Ishikawa (cell line): ENCODE measurements at regions not wholly inside any gene's neighbourhood (a gene's known extent, or its start where the extent isn't known, plus 50 kb on each side); places are given as distances from the start of the nearest gene placed in this dataset.

Experiments used
- CEBPB ChIP-seq: IDR thresholded peaks from 2 replicates; pipeline ENCODE4 v1.6.1; 2012
- CREB1 ChIP-seq: IDR thresholded peaks from 2 replicates; pipeline ENCODE4 v1.6.1; 2012; ENCODE audit warnings: low read depth
- EGR1 ChIP-seq: IDR thresholded peaks from 2 replicates; pipeline ENCODE4 v1.6.1; 2012
- EP300 ChIP-seq: IDR thresholded peaks from 2 replicates; pipeline ENCODE4 v1.6.1; 2012; ENCODE audit warnings: borderline replicate concordance
- FOXM1 ChIP-seq: IDR thresholded peaks from 2 replicates; pipeline ENCODE4 v1.6.1; 2012; ENCODE audit warnings: low read depth, borderline replicate concordance
- NFIC ChIP-seq: IDR thresholded peaks from 2 replicates; pipeline ENCODE4 v1.6.1; 2012
- RAD21 ChIP-seq: IDR thresholded peaks from 2 replicates; pipeline ENCODE4 v1.6.1; 2012; ENCODE audit warnings: low read depth
- TAF1 ChIP-seq: IDR thresholded peaks from 2 replicates; pipeline ENCODE4 v1.6.1; 2012; ENCODE audit warnings: low read depth, mild to moderate bottlenecking
- TCF12 ChIP-seq: IDR thresholded peaks from 2 replicates; pipeline ENCODE4 v1.6.1; 2012; ENCODE audit warnings: low read depth
- TEAD4 ChIP-seq: IDR thresholded peaks from 2 replicates; pipeline ENCODE4 v1.6.1; 2012
- YY1 ChIP-seq: IDR thresholded peaks from 2 replicates; pipeline ENCODE4 v1.6.1; 2012; ENCODE audit warnings: low read depth
- ZBTB7A ChIP-seq: IDR thresholded peaks from 2 replicates; pipeline ENCODE4 v1.6.1; 2012; ENCODE audit warnings: low read depth
- TF ChIP-seq, protein P1 (sequence below): IDR thresholded peaks from 2 replicates; pipeline ENCODE4 v1.6.1; 2012
- TF ChIP-seq, protein P2 (sequence below): IDR thresholded peaks from 2 replicates; pipeline ENCODE4 v1.6.1; 2012; ENCODE audit warnings: low read depth, mild to moderate bottlenecking
- TF ChIP-seq, protein P3 (sequence below): IDR thresholded peaks from 2 replicates; pipeline ENCODE4 v1.6.1; 2012

DNA sequence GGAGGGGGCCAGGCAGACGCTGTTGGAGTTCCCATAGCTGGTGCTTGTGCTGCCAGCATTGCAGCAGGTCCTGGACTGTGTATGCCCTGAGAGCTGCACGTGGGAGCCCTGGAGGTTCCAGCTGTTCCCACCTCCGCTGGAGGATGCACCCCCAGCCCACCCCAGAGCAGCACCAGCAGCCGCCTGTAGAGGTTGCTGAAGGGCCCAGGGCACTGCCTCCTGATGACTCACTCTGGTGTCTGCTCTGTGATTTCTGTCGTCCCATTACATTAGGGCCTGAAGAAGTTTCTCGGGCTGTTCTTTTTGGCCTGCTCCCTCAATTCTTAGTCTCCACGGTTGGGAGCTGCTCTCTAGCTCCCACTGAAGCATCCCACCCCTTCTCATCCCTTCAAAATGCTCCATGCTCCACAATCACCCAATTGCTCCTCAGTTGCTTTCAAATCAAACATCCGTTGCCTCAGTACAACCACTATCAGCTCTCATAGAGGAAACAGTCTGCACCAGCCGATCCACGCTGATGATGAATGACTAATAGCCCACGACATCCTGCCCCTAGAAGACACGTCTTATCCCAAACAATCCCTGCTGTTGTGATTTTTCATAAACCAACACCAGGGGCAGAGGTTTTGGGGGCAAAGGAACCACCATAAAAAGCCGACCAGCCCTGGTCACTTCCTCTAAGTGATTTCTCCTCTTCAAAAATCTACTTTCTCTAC is 65.2 kb upstream of the RNF152 start:
- TF ChIP-seq, protein P1, sequence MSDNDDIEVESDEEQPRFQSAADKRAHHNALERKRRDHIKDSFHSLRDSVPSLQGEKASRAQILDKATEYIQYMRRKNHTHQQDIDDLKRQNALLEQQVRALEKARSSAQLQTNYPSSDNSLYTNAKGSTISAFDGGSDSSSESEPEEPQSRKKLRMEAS: no peak
- TF ChIP-seq EGR1 (no peak), RAD21 (no peak), TAF1 (no peak)
- TF ChIP-seq, protein P2, sequence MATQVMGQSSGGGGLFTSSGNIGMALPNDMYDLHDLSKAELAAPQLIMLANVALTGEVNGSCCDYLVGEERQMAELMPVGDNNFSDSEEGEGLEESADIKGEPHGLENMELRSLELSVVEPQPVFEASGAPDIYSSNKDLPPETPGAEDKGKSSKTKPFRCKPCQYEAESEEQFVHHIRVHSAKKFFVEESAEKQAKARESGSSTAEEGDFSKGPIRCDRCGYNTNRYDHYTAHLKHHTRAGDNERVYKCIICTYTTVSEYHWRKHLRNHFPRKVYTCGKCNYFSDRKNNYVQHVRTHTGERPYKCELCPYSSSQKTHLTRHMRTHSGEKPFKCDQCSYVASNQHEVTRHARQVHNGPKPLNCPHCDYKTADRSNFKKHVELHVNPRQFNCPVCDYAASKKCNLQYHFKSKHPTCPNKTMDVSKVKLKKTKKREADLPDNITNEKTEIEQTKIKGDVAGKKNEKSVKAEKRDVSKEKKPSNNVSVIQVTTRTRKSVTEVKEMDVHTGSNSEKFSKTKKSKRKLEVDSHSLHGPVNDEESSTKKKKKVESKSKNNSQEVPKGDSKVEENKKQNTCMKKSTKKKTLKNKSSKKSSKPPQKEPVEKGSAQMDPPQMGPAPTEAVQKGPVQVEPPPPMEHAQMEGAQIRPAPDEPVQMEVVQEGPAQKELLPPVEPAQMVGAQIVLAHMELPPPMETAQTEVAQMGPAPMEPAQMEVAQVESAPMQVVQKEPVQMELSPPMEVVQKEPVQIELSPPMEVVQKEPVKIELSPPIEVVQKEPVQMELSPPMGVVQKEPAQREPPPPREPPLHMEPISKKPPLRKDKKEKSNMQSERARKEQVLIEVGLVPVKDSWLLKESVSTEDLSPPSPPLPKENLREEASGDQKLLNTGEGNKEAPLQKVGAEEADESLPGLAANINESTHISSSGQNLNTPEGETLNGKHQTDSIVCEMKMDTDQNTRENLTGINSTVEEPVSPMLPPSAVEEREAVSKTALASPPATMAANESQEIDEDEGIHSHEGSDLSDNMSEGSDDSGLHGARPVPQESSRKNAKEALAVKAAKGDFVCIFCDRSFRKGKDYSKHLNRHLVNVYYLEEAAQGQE: no peak
- TF ChIP-seq, protein P3, sequence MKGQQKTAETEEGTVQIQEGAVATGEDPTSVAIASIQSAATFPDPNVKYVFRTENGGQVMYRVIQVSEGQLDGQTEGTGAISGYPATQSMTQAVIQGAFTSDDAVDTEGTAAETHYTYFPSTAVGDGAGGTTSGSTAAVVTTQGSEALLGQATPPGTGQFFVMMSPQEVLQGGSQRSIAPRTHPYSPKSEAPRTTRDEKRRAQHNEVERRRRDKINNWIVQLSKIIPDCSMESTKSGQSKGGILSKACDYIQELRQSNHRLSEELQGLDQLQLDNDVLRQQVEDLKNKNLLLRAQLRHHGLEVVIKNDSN: no peak

DNA sequence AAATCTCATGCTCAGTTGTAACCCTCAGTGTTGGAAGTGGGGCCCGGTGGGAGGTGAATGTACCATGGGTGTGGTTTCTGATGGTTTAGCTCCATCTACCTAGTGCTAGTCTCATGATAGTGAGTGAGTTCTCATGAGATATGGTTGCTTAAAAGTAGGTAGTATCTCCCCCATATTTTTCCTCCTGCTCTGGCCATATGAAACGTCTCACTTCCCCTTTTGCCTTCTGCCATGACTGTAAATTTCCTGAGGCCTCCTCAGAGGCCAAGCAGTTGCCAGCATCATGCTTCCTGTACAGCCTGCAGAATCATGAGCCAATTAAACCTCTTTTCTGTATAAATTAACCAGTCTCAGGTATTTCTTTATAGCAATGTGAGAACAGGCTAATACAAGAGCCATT is 62.8 kb upstream of the RNF152 start:
- TF ChIP-seq RAD21: no peak
- no peak for TF ChIP-seq EGR1
- TF ChIP-seq EP300: no peak
- no peak for TF ChIP-seq NFIC
- TF ChIP-seq CREB1: no peak
- TF ChIP-seq TAF1: no peak
- TF ChIP-seq TCF12: no peak
- no peak for TF ChIP-seq TEAD4
- TF ChIP-seq CEBPB: no peak
- TF ChIP-seq, protein P1: no peak
- TF ChIP-seq YY1: no peak
- TF ChIP-seq ZBTB7A: no peak
- TF ChIP-seq, protein P3: no peak
- no peak for TF ChIP-seq FOXM1
- TF ChIP-seq, protein P2: no peak

DNA sequence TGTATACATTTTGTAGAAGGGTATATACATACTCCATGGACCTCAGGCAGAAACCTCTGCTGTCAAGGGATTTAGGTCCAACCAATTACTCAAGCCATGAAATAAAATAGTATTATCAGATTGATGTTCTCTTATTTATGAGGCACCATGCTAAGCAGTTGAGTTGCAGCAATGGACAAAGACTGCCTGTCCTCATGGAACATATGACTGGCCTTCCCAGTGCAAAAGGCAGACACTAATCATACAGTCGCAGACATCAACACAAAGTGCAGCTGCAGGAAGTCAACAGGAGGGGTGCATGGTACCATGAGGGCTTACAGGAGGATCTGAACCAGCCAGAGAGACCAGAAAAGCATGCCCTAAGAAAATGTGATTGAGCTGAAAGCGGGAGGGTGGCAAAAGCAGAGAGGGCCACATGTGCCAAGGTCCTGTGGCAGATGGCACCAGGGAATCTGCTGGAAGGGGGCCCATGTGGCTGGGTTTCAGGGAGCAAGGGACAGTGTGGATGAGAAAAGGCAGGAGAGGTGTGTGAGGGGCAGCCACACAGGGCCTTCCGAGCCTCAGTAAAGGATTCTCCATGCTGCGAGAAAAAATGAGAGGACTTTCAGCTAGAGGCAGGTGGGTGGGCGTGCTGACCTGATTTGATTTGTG is 61.4 kb upstream of the RNF152 start:
- no peak for TF ChIP-seq EP300
- TF ChIP-seq FOXM1: no peak
- TF ChIP-seq RAD21: no peak
- no peak for TF ChIP-seq CREB1
- no peak for TF ChIP-seq YY1
- TF ChIP-seq TAF1: no peak
- TF ChIP-seq, protein P1: no peak
- no peak for TF ChIP-seq ZBTB7A
- no peak for TF ChIP-seq TEAD4
- TF ChIP-seq, protein P3: no peak
- TF ChIP-seq NFIC: no peak
- TF ChIP-seq, protein P2: no peak
- no peak for TF ChIP-seq EGR1
- TF ChIP-seq TCF12: no peak
- no peak for TF ChIP-seq CEBPB
